Coronary artery (tissue), 2 donors: ENCODE measurements at regions not wholly inside any gene's neighbourhood (a gene's known extent, or its start where the extent isn't known, plus 50 kb on each side); places are given as distances from the start of the nearest gene placed in this dataset.
A peak's percentile ranks its signal among the peaks of the same experiment; 100 is the strongest.

ENCODE experiments used
- DNase-seq: peaks from one replicate; pipeline ENCODE4 v3.0.0-alpha.2; 2017; ENCODE audit warnings: low spot score
- H3K27ac ChIP-seq, 2 donors: fragments of 200-600 bp; sonication (generic); one replicate each; pipeline ENCODE4 v1.5.1; 2016 to 2019
- H3K4me3 ChIP-seq: fragments of 200-600 bp; sonication (generic); 2 replicates; pipeline ENCODE4 v1.5.1; 2016; ENCODE audit warnings: mild to moderate bottlenecking, moderate library complexity
- TF ChIP-seq, protein P1 (sequence below): fragments of 200-600 bp; sonication (generic); IDR thresholded peaks from one replicate; pipeline ENCODE4 v1.5.1; 2019; ENCODE audit warnings: antibody characterized with exemption

DNA sequence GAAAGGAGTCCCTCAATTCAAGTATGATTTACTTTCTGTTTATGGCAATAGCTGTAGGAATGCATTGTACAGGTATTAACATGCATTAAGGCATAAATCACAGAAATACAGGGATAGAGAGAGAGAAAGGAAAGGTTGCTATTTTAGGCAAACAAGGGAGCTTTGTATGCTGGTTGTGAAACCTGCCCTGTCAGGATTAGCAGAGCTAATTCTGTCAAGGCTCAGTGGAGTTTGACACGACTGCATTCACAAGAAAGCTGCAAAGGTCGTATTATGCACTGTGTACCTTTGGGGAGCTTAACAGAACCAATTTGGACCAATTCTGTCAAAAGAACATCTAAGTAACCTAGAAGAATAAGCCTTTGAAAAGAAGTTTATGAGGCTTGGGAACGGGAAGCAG is 239.3 kb downstream of the GRIA2 start:
- Histone ChIP-seq H3K27ac (no peak overlapping the region), H3K4me3 (peak overlapping the region; percentile 3)
- DNase-seq = no peak
- TF ChIP-seq, protein P1, sequence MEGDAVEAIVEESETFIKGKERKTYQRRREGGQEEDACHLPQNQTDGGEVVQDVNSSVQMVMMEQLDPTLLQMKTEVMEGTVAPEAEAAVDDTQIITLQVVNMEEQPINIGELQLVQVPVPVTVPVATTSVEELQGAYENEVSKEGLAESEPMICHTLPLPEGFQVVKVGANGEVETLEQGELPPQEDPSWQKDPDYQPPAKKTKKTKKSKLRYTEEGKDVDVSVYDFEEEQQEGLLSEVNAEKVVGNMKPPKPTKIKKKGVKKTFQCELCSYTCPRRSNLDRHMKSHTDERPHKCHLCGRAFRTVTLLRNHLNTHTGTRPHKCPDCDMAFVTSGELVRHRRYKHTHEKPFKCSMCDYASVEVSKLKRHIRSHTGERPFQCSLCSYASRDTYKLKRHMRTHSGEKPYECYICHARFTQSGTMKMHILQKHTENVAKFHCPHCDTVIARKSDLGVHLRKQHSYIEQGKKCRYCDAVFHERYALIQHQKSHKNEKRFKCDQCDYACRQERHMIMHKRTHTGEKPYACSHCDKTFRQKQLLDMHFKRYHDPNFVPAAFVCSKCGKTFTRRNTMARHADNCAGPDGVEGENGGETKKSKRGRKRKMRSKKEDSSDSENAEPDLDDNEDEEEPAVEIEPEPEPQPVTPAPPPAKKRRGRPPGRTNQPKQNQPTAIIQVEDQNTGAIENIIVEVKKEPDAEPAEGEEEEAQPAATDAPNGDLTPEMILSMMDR = no peak

- TF ChIP-seq, protein P1 = no peak
- H3K4me3 ChIP-seq = no peak overlapping the region
- H3K27ac ChIP-seq = no peak overlapping the region
- DNase-seq = no peak
These were observed 226.7 kb downstream of the GRIA2 start for GRCh38 chr4:157447195-157447594.

DNA sequence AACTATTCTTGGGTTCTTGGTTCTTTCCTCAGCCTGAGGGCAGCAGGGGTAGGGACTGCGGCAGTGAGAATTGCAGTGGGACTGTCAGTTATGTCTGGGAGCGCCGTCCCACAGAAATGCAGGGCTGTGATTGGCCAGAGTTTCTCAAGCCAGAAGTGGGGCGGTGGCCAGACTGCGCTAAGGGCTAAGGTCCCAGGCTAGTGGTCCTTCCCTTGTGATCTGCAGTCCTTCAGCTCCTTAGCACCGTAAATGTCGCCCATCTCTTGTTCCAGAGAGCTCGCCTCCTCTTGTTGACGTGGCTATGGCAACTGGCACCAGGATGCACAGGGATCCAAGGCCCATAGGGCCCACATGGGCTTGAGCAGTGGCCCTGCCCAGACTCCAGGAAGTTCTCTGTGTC is 223.5 kb downstream of the GRIA2 start:
- TF ChIP-seq, protein P1 = no peak
- no peak for DNase-seq
- Histone ChIP-seq H3K27ac (no peak overlapping the region), H3K4me3 (no peak overlapping the region)

- no peak for DNase-seq
- Histone ChIP-seq H3K4me3 (no peak overlapping the region), H3K27ac (no peak overlapping the region)
- TF ChIP-seq, protein P1 = no peak
These were observed 223.0 kb downstream of the GRIA2 start for GRCh38 chr4:157443537-157443936.

- no peak for DNase-seq
- no peak overlapping the region for H3K27ac ChIP-seq
- TF ChIP-seq, protein P1 = no peak
- H3K4me3 ChIP-seq = no peak overlapping the region
These were observed 205.4 kb downstream of the GRIA2 start for GRCh38 chr4:157425897-157426296.

DNA sequence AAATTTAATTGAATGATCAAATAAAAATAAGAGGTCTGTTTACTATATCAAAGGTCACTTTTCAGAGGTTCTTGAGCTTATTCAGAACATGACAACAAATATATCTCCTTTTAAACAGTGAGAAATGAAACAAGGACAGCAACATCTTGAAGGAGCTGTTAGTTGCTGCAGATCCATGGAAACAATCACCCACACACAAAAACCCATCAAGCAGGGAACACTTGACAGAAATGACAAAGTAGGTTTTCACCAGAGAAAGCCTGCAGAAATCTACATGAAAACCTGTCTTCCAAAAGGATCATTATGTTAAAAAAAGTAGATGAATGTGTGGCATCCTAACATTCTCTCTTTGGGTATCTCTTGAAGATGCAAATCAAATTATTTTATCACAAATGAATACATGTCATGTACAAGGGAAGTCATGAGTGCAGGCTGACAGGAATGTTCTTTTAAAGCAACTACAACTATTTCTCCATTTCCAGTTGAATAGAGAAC is 203.0 kb downstream of the GRIA2 start:
- Histone ChIP-seq H3K27ac (no peak overlapping the region), H3K4me3 (no peak overlapping the region)
- DNase-seq = no peak
- TF ChIP-seq, protein P1 = no peak

DNA sequence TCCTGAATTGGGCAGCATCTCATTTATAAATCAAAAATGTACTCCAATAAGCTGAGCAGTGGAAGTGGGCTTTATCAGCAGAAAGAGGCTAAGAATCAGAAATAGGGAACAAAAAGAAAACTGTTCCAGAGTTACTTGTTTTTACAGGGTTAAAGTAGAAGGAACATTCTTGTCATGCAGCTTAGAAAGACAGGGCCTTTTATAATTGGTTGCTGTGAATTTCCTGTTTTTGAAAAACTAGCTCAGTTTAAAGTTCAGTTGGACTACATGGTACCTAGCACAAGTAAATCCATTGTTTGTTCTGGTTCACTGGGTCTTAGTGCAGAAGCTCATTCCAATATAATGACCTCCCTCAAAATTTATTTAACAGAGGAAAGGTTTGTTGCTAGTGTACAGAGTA is 200.8 kb downstream of the GRIA2 start:
- no peak overlapping the region for H3K4me3 ChIP-seq
- no peak overlapping the region for H3K27ac ChIP-seq
- DNase-seq = no peak
- TF ChIP-seq, protein P1 = no peak
